ENCODE measurements at regions not wholly inside any gene's neighbourhood (a gene's known extent, or its start where the extent isn't known, plus 50 kb on each side); places are given as distances from the start of the nearest gene placed in this dataset.

GRCh38 chr2:236503583-236503982 lies 66.0 kb upstream of the ACKR3 start:
- no peak overlapping the region for H3K4me2 ChIP-seq (ENCODE audit: low read depth, low read length)
- ChIA-PET POLR2A (no interaction called here), CTCF (ENCODE audit: low intra/inter-chr PET ratio, low total read pairs) (no interaction called here)
- H3K27me3 ChIP-seq (ENCODE audit: control insufficient read depth in 1 of 2, insufficient read depth in 2 of 2, low read length in 2 of 2) = peaks cover 0 to 15% of the 10 kb centered on the region in 2 experiments; a peak in 2 of 5 replicates
- no peak for FAIRE-seq
- no TSS peak for BruUV-seq (replicated peaks)
- TF ChIP-seq ZNF530 (CRISPR knock-in tag; IDR thresholded peaks at IDR 0.05; ENCODE audit: low read depth) = no peak
- no peak for TF ChIP-seq ZBTB33 (CRISPR knock-in tag; IDR thresholded peaks at IDR 0.05)
- no peak for TF ChIP-seq HCFC1 (IDR thresholded peaks at IDR 0.05; ENCODE audit: low read depth, low read length)
- TF ChIP-seq ZNF597 (CRISPR knock-in tag; IDR thresholded peaks at IDR 0.05) = no peak
- no peak for TF ChIP-seq ZUFSP (CRISPR knock-in tag; IDR thresholded peaks at IDR 0.05; ENCODE audit: borderline replicate concordance)
- TF ChIP-seq ZBTB38 (CRISPR knock-in tag; IDR thresholded peaks at IDR 0.05) = no peak
- TF ChIP-seq DPF2 (CRISPR knock-in tag; IDR thresholded peaks at IDR 0.05; ENCODE audit: borderline replicate concordance, low read depth) = no peak
- no peak for TF ChIP-seq ZNF574 (CRISPR knock-in tag; IDR thresholded peaks at IDR 0.05)
- TF ChIP-seq CTCF (CRISPR knock-in tag; IDR thresholded peaks at IDR 0.05) = no peak
- intact Hi-C loops (cut with micrococcal nuclease; ENCODE audit: unreplicated experiment) = no loop called here
- no peak overlapping the region for H2AFZ ChIP-seq (ENCODE audit: low read length)
- in situ Hi-C loops (cut with HindIII; ENCODE audit: extremely low pct_ligation_motif_present, low pct_unique_long_range_greater_than_20kb) = no loop called here
- no peaks in the 10 kb centered on the region for H3K4me1 ChIP-seq (ENCODE audit: insufficient read depth, low read length)
- no peak for ATAC-seq
- no peak overlapping the region for H3K9ac ChIP-seq (ENCODE audit: insufficient read depth, low read depth, low read length)
- 43% methylated on average over 13 of the region's 13 CpGs for WGBS (ENCODE audit: low lambda C conversion rate)
- H3K79me2 ChIP-seq (ENCODE audit: insufficient read depth, low read length) = no peaks in the 10 kb centered on the region
- no peaks in the 10 kb centered on the region for H3K9me3 ChIP-seq (ENCODE audit: low read length)
- H3K36me3 ChIP-seq (replicated peaks in 1 of 2; ENCODE audit: control insufficient read depth in 1 of 2, insufficient read depth in 2 of 2, low read length in 2 of 2) = no peaks in the 10 kb centered on the region
- no peak for DNase-seq (ENCODE audit: low spot score)
- no peak overlapping the region for H3K27ac ChIP-seq (ENCODE audit: extremely low read length, insufficient read depth, low read length)
- no peaks in the 10 kb centered on the region for H4K20me1 ChIP-seq (ENCODE audit: insufficient read depth, low read length)
- no peak overlapping the region for H3K4me3 ChIP-seq (replicated peaks in 1 of 3; ENCODE audit: insufficient read depth in 1 of 3, low read depth in 2 of 3, low read length in 3 of 3)
